Omental fat pad (tissue), 3 donors: ENCODE measurements at regions not wholly inside any gene's neighbourhood (a gene's known extent, or its start where the extent isn't known, plus 50 kb on each side); places are given as distances from the start of the nearest gene placed in this dataset.
"Not testable (repeated sequence)": the region's sequence is repeated elsewhere in the genome, so short reads cannot be mapped to it uniquely, and the experiment has no call there.

ENCODE experiments used
- ATAC-seq: fragments of 150-250 bp; one replicate; pipeline ENCODE4 v1.9.1; 2016; ENCODE audit warnings: mild to moderate bottlenecking, moderate library complexity; ENCODE audit not compliant: low FRiP score
- DNase-seq: peaks from one replicate; pipeline ENCODE4 v3.0.0-alpha.2; 2019; ENCODE audit warnings: low spot score
- TF ChIP-seq, protein P1 (sequence below), 3 donors: fragments of 450-650 bp; IDR thresholded peaks; one replicate each; pipeline ENCODE4 v1.5.1; 2016 to 2017; ENCODE audit warnings: antibody characterized with exemption in 3 of 3, mild to moderate bottlenecking in 3 of 3, moderate library complexity in 2 of 3

DNA sequence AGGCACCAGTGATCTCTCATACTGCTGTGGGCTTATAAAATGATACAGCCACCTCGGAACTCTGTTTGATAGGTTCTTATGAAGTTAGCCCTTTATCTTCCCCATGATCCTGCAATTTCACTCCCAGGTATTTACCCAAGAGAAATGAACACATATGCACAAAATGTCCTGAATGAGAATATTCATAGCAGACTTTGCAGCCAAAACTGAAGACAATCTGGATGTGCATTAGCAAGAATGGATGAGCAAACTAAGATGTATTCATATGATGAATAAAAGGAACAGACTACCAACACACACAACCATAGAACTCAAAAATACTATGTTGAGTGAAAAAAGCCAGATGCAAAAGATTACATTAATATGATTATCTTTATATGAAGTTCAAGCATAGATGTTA, 66.7 kb downstream of the KCNA5 start:
- TF ChIP-seq, protein P1, sequence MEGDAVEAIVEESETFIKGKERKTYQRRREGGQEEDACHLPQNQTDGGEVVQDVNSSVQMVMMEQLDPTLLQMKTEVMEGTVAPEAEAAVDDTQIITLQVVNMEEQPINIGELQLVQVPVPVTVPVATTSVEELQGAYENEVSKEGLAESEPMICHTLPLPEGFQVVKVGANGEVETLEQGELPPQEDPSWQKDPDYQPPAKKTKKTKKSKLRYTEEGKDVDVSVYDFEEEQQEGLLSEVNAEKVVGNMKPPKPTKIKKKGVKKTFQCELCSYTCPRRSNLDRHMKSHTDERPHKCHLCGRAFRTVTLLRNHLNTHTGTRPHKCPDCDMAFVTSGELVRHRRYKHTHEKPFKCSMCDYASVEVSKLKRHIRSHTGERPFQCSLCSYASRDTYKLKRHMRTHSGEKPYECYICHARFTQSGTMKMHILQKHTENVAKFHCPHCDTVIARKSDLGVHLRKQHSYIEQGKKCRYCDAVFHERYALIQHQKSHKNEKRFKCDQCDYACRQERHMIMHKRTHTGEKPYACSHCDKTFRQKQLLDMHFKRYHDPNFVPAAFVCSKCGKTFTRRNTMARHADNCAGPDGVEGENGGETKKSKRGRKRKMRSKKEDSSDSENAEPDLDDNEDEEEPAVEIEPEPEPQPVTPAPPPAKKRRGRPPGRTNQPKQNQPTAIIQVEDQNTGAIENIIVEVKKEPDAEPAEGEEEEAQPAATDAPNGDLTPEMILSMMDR (IDR thresholded peaks at IDR 0.05) = no peak
- no peak for DNase-seq
- no peak for ATAC-seq

DNA sequence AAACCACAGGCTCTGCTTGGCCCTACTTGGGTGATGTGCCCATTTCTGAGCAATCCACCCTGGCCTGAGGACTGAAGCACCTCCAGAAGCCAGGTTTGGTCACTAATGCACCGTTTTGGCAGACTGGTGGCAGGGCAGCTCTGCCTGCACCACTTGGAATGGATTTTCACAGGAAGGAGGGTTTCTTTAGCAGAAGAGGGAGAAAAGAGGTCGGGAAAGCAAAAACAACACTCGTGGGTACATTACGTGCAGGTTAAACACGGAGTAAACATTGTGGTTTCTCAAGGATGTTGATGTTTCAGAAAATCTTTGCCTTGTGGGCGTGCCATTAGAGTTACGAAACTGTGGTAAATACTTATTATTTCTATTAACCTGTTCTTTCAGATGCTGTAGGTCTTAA, 70.8 kb downstream of the KCNA5 start:
- no peak for DNase-seq
- no peak for ATAC-seq
- TF ChIP-seq, protein P1 (IDR thresholded peaks at IDR 0.05) = no peak

GRCh38 chr12:5121784-5122183, 78.1 kb downstream of the KCNA5 start:
- not testable (repeated sequence) for DNase-seq, ATAC-seq

DNA sequence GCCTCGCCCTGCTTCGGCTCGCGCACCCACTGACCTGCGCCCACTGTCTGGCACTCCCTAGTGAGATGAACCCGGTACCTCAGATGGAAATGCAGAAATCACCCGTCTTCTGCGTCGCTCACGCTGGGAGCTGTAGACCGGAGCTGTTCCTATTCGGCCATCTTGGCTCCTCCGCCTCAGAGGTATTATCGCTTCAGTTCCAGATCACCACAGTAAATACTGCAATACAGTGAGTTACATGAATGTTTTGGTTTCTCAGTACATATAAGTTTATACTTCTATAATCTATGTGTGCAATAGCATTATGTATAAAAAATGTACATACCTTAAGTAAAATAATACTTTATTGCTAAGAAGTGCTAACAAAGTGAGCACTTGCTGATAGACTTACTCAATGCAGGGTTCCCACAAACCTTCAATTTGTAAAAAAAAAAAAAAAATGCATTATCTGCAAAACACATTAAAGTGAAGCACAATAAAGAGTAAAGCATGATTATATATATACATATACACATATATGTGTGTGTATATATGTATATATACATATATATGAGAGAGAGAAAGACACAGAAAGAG, 78.7 kb downstream of the KCNA5 start:
- DNase-seq, ATAC-seq: not testable (repeated sequence)

DNA sequence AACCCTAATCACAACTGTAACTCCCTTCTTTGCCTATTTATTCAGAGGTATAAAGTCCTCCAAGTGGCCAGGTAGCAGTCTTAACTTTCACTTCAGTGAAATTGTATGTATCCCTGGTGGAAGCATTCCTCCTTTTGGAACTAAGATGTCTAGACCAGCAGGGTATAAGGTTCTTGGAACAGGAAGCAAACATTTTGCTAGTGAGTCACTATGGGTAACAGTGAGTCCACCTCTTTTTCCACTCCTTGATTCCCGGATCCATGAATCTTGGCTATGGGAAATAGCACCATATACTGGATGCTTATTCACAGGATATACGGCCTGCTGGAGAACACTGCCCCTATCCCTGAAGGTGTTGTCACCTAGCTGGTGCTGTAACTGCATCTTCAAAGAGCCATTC, 80.2 kb downstream of the KCNA5 start:
- DNase-seq (no peak), ATAC-seq (no peak)
- TF ChIP-seq, protein P1 (IDR thresholded peaks at IDR 0.05) = no peak

DNA sequence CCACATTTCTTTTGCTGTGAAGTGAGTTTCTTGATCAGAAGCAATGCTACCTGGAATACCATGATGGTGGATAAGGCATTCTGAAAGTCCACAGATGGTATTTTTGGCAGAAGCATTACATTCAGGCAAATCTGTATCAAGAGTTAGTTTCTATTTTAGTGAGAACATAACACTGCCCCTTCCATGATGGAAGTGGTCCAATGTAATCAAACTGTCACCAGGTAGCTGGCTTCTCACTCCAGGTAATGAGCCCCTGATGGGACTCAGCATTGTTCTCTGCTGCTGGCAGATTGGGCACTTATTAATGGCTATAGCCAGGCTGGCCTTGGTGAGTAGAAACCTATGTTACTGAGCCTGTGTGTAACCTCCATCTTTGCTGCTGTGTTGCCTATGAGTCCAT, 80.7 kb downstream of the KCNA5 start:
- TF ChIP-seq, protein P1 (IDR thresholded peaks at IDR 0.05) = no peak
- DNase-seq (no peak), ATAC-seq (no peak)

GRCh38 chr12:5134861-5135525, 91.3 kb downstream of the KCNA5 start:
- TF ChIP-seq, protein P1 (IDR thresholded peaks at IDR 0.05) = no peak
- no peak for DNase-seq
- ATAC-seq = no peak

DNA sequence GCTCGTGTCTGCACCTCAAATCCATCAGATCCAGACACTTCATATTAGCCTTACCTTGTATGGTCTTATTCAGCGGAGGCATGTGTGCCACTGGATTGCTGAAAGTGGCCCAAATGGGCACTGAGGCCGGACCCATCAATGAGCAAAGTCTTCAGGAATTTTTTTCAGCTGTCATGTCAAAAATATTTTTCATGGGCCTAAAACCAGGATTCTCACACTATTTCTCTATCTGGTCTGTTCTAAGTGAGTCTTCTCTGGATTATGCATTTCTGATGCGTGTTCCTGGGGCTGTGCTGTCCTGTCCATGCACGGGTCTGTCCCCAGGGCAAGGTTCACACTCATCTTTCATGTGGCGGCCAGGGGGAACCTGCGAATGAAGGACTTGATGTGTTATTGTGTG, 94.6 kb downstream of the KCNA5 start:
- TF ChIP-seq, protein P1 (IDR thresholded peaks at IDR 0.05) = no peak
- no peak for ATAC-seq
- no peak for DNase-seq
